OCI-LY1 (cell line): ENCODE measurements at regions not wholly inside any gene's neighbourhood (a gene's known extent, or its start where the extent isn't known, plus 50 kb on each side); places are given as distances from the start of the nearest gene placed in this dataset.

Experiments
- H2AFZ ChIP-seq: fragments of 200-600 bp; sonication (generic), shearing (Covaris generic); 2 replicates; pipeline ENCODE4 v1.6.0; 2014; ENCODE audit warnings: antibody characterized with exemption, mild to moderate bottlenecking, low read length
- H3F3A ChIP-seq: fragments of 200-600 bp; sonication (generic), shearing (Covaris generic); 2 replicates; pipeline ENCODE4 v1.6.0; 2014; ENCODE audit warnings: mild to moderate bottlenecking, antibody characterized with exemption, low read length, moderate library complexity; ENCODE audit not compliant: insufficient read depth
- H3K27ac ChIP-seq: fragments of 200-600 bp; sonication (generic); 2 replicates; pipeline ENCODE4 v1.5.1; 2014; ENCODE audit warnings: low read length, mixed run types, mild to moderate bottlenecking, low read depth; ENCODE audit not compliant: poor library complexity, severe bottlenecking
- H3K27me3 ChIP-seq: fragments of 200-600 bp; sonication (generic); 2 replicates; pipeline ENCODE4 v1.6.0; 2014; ENCODE audit warnings: antibody characterized with exemption, mild to moderate bottlenecking, low read length, moderate library complexity; ENCODE audit not compliant: insufficient read depth
- H3K36me3 ChIP-seq: fragments of 200-600 bp; sonication (generic); 2 replicates; pipeline ENCODE4 v1.6.1; 2014; ENCODE audit warnings: mild to moderate bottlenecking, antibody characterized with exemption, low read length, moderate library complexity, mixed read lengths; ENCODE audit not compliant: insufficient read depth
- H3K4me1 ChIP-seq: fragments of 200-600 bp; sonication (generic); 2 replicates; pipeline ENCODE4 v1.5.1; 2014; ENCODE audit warnings: mild to moderate bottlenecking, low read length, moderate library complexity; ENCODE audit not compliant: insufficient read depth, severe bottlenecking
- H3K4me2 ChIP-seq: fragments of 200-600 bp; sonication (generic), shearing (Covaris generic); 2 replicates; pipeline ENCODE4 v1.6.1; 2014; ENCODE audit warnings: low read length
- H3K4me3 ChIP-seq: fragments of 200-600 bp; sonication (generic); 2 replicates; pipeline ENCODE4 v1.5.1; 2014; ENCODE audit warnings: low read length, low read depth, mild to moderate bottlenecking, mixed read lengths; ENCODE audit not compliant: poor library complexity, severe bottlenecking
- H3K79me2 ChIP-seq: fragments of 200-600 bp; shearing (Covaris generic); 2 replicates; pipeline ENCODE4 v1.6.1; 2016; ENCODE audit warnings: mixed run types, low read length, mixed read lengths; ENCODE audit not compliant: insufficient read depth
- H3K9ac ChIP-seq: fragments of 200-600 bp; sonication (generic), shearing (Covaris generic); 2 replicates; pipeline ENCODE4 v1.6.1; 2014; ENCODE audit warnings: mild to moderate bottlenecking, low read length, mixed read lengths
- H3K9me2 ChIP-seq: fragments of 200-600 bp; sonication (generic), shearing (Covaris generic); 2 replicates; pipeline ENCODE4 v1.6.1; 2014; ENCODE audit warnings: low read depth, mild to moderate bottlenecking, low read length, mixed read lengths
- H3K9me3 ChIP-seq: fragments of 200-600 bp; shearing (Covaris generic); 2 replicates; pipeline ENCODE4 v1.6.1; 2014; ENCODE audit warnings: low read length, mixed read lengths
- H4K20me1 ChIP-seq: fragments of 200-600 bp; sonication (generic), shearing (Covaris generic); 2 replicates; pipeline ENCODE4 v1.6.0; 2016; ENCODE audit warnings: mild to moderate bottlenecking, low read length; ENCODE audit not compliant: insufficient read depth
- EZH2 ChIP-seq: fragments of 200-600 bp; sonication (generic), shearing (Covaris generic); IDR thresholded peaks from 2 replicates; pipeline ENCODE4 v1.8.0; 2017; ENCODE audit warnings: borderline replicate concordance, mixed run types, mild to moderate bottlenecking, antibody characterized with exemption, low read length, moderate library complexity, mixed read lengths
- TF ChIP-seq, protein P1 (sequence below): fragments of 200-600 bp; sonication (generic), shearing (Covaris generic); IDR thresholded peaks from 2 replicates; pipeline ENCODE4 v1.5.1; 2017; ENCODE audit warnings: mild to moderate bottlenecking, antibody characterized with exemption, low read length, moderate library complexity, mixed read lengths

- H3K27ac ChIP-seq, result no peak overlapping the region
- H3K4me3 ChIP-seq, result no peak overlapping the region
- no peaks in the 10 kb centered on the region for H3K9me2 ChIP-seq
- no peak overlapping the region for H3K9ac ChIP-seq
- H3K9me3 ChIP-seq, result no peaks in the 10 kb centered on the region
- no peaks in the 10 kb centered on the region for H3K36me3 ChIP-seq
- TF ChIP-seq, protein P1, sequence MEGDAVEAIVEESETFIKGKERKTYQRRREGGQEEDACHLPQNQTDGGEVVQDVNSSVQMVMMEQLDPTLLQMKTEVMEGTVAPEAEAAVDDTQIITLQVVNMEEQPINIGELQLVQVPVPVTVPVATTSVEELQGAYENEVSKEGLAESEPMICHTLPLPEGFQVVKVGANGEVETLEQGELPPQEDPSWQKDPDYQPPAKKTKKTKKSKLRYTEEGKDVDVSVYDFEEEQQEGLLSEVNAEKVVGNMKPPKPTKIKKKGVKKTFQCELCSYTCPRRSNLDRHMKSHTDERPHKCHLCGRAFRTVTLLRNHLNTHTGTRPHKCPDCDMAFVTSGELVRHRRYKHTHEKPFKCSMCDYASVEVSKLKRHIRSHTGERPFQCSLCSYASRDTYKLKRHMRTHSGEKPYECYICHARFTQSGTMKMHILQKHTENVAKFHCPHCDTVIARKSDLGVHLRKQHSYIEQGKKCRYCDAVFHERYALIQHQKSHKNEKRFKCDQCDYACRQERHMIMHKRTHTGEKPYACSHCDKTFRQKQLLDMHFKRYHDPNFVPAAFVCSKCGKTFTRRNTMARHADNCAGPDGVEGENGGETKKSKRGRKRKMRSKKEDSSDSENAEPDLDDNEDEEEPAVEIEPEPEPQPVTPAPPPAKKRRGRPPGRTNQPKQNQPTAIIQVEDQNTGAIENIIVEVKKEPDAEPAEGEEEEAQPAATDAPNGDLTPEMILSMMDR, result no peak
- no peak for TF ChIP-seq EZH2
- H3K79me2 ChIP-seq, result no peaks in the 10 kb centered on the region
- no peak overlapping the region for H3K4me2 ChIP-seq
- no peaks in the 10 kb centered on the region for H3K27me3 ChIP-seq
- no peaks in the 10 kb centered on the region for H3F3A ChIP-seq
- H3K4me1 ChIP-seq, result no peaks in the 10 kb centered on the region
- H4K20me1 ChIP-seq, result no peaks in the 10 kb centered on the region
- H2AFZ ChIP-seq, result no peak overlapping the region
These were observed 339.7 kb downstream of the CGGBP1 start for GRCh38 chr3:87719060-87719459.

DNA sequence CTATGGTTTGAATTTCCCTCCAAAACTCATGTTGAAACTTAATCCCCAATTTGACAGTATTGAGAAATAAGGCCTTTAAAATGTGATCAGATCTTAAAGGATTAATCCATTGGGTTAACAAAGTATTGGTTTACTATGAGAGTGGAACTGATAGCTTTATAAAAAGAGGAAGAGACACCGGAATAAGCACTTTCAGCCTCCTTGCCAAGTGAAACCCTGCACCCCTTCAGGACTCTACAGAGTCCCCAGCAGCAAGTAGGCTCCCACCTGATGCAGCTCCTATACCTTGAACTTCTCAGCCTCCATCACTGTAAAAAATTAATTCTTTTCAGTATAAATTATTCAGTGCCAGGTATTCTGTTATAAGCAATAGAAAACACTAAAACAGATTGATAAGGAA, 348.3 kb downstream of the CGGBP1 start:
- Histone ChIP-seq H2AFZ (no peak overlapping the region), H3K4me1 (no peaks in the 10 kb centered on the region), H3K4me2 (no peak overlapping the region), H3K9ac (no peak overlapping the region), H3K27ac (no peak overlapping the region), H3K4me3 (no peak overlapping the region), H3K9me3 (no peaks in the 10 kb centered on the region), H3K79me2 (no peaks in the 10 kb centered on the region), H3K36me3 (no peaks in the 10 kb centered on the region), H4K20me1 (no peaks in the 10 kb centered on the region), H3K9me2 (no peaks in the 10 kb centered on the region), H3F3A (no peaks in the 10 kb centered on the region), H3K27me3 (no peaks in the 10 kb centered on the region)
- no peak for TF ChIP-seq EZH2

GRCh38 chr3:87710028-87710427, 348.8 kb downstream of the CGGBP1 start:
- no peaks in the 10 kb centered on the region for H3K4me1 ChIP-seq
- no peak overlapping the region for H2AFZ ChIP-seq
- no peak overlapping the region for H3K9ac ChIP-seq
- H3K9me3 ChIP-seq, result no peaks in the 10 kb centered on the region
- H4K20me1 ChIP-seq, result no peaks in the 10 kb centered on the region
- no peaks in the 10 kb centered on the region for H3K36me3 ChIP-seq
- H3K79me2 ChIP-seq, result no peaks in the 10 kb centered on the region
- no peak overlapping the region for H3K4me2 ChIP-seq
- TF ChIP-seq, protein P1, result no peak
- TF ChIP-seq EZH2, result no peak
- no peaks in the 10 kb centered on the region for H3K9me2 ChIP-seq
- H3K4me3 ChIP-seq, result no peak overlapping the region
- no peaks in the 10 kb centered on the region for H3K27me3 ChIP-seq
- no peak overlapping the region for H3K27ac ChIP-seq
- no peaks in the 10 kb centered on the region for H3F3A ChIP-seq

- Histone ChIP-seq H3K9me3 (no peaks in the 10 kb centered on the region), H3K79me2 (no peaks in the 10 kb centered on the region), H3K4me2 (no peak overlapping the region), H3K9ac (no peak overlapping the region), H3K9me2 (no peaks in the 10 kb centered on the region), H4K20me1 (no peaks in the 10 kb centered on the region), H2AFZ (no peak overlapping the region), H3K27ac (no peak overlapping the region), H3K36me3 (no peaks in the 10 kb centered on the region), H3K27me3 (no peaks in the 10 kb centered on the region), H3K4me1 (no peaks in the 10 kb centered on the region), H3F3A (no peaks in the 10 kb centered on the region), H3K4me3 (no peak overlapping the region)
- TF ChIP-seq EZH2, result no peak
- TF ChIP-seq, protein P1, result no peak
These were observed 352.6 kb downstream of the CGGBP1 start for GRCh38 chr3:87706176-87706575.
